Suppressor macrophage treated with lipopolysaccharide for 1 hour (primary cell): ENCODE measurements at regions not wholly inside any gene's neighbourhood (a gene's known extent, or its start where the extent isn't known, plus 50 kb on each side); places are given as distances from the start of the nearest gene placed in this dataset.
A peak's percentile ranks its signal among the peaks of the same experiment; 100 is the strongest.
"Not testable (repeated sequence)": the region's sequence is repeated elsewhere in the genome, so short reads cannot be mapped to it uniquely, and the experiment has no call there.

Experiments used
- DNase-seq, 3 donors: peaks; one replicate each; pipeline ENCODE4 v3.0.0-alpha.2; 2020 to 2022

DNA sequence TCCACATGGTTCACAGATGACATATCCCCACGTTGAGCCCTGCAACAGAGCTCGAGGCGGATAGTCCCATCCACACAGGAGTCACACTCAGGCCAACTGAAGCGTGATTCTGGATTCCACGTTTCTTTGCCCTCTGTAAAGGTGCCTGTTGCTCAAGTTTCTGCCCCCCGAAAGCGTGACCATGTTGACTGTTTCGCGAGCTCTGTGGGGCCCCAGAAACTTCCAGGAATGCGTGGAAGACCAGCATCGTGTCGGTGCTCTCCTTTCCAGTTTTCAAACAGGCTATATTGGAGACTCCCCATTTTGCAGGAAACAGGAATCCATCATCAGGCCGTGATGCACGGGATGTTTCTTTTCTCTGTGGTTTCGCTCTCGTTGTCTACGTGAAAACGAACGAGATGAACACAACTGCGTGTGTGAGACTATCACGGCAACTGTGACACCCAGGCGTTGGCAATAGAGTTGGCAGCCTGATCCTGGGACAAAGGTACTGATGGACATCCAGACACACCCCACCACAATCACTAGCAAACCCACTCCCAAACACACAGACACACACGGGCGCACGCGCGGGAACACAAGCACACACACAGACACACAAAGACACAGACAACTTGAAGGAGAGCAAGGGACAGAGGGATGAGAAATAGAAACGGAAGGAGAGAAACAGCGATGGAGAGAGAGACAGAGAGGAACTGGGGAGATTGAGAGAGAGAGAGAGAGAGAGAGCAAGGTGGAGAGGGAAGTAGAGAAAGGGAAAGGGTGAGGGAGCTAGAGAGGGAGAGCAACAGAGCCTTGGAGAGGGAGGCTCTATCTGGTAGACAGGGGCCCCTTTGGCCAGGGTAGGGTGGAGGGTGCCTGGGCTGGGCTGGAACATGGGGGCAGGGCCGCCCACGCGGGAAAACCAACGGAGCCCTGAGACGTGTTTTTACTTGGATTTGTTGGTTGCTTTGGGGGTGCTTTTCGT is 1609.3 kb downstream of the SPATA31A7 start:
- peak; percentile 58 to 70 (median 64) for DNase-seq

DNA sequence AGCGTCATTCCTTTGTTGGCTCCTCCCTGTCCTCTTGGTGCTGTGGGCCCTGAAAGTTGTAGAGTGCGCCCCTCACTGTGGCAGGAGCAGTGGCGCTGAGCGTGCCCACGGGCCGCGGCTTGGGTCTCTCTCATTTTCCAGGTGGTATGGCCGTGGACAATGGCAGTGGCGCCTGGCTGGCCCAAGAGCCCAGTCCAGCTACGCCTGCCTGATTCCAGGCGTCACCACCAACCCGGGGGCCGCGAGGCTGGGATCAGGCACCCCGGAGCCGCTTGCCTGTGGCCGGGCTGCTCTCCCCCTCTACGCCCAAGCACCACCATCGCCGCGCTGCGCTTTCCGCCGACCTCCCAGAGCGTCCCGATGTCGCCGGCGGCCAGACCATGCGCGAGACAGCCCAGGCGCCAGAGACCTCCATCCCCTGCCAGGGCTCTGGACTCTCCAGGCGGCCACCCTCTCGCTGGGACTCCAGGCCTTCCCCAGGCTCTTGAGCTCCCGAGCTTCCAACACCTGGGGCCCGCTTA is 1610.1 kb downstream of the SPATA31A7 start:
- DNase-seq: peak; percentile 23 to 58 (median 30)

DNA sequence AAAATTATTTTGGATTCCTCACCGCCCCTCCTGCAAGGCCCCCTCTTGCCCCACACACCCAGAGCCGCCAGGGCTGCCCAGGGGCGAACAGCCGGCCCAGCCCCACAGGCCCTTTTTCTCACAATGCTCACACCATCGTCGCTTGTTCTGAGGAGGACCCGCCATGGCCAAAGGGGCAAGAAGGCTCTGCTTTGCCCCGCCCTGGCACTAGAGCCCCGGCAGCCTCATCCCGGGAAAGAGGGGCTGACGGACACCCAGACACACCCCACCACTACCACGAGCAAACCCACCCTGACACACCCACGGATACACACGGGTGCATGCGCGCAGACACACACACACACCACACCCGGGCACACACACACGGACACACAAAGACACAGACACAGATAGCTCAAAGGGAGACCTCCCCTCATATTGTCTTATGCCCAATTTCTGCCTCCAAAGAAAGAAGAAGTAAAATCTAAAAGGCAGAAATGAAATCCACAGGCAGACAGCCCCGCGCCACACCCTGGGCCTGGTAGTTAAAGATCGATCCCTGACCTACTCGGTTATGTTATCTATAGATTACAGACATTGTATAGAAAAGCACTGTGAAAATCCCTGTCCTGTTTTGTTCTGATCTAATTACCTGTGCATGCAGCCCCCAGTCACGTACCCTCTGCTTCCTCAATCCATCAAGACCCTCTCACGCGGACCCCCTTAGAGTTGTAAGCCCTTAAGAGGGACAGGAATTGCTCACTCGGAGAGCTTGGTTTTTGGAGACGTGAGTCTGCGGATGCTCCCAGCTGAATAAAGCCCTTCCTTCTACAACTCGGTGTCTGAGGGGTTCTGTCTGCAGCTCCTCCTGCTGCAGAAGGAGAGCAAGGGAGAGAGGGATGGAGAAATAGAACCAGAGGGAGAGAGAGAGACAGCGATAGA is 1610.9 kb downstream of the SPATA31A7 start:
- peak; percentile 26 to 37 (median 29) for DNase-seq

DNA sequence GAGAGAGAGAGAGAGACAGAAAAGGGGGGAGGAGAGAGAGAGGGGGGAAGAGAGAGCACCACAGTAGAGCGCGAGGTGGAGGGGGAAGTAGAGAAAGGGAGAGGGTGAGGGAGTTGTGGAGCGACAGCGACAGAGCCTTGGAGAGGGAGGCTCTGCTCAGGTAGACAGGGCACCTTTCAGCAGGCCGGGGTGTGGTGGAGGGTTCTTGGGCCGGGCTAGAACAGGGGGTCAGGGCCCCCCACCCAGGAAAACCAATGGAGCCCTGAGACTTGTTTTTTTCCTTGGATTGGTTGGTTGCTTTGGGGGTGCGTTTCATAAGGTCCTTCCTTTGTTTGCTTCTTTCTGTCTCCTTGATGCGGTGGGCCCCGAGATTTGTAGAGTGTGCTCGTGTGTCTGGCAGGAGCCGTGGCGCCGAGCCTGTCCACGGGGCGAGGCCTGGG is 1611.6 kb downstream of the SPATA31A7 start:
- peak; percentile 41 to 58 (median 49) for DNase-seq

DNA sequence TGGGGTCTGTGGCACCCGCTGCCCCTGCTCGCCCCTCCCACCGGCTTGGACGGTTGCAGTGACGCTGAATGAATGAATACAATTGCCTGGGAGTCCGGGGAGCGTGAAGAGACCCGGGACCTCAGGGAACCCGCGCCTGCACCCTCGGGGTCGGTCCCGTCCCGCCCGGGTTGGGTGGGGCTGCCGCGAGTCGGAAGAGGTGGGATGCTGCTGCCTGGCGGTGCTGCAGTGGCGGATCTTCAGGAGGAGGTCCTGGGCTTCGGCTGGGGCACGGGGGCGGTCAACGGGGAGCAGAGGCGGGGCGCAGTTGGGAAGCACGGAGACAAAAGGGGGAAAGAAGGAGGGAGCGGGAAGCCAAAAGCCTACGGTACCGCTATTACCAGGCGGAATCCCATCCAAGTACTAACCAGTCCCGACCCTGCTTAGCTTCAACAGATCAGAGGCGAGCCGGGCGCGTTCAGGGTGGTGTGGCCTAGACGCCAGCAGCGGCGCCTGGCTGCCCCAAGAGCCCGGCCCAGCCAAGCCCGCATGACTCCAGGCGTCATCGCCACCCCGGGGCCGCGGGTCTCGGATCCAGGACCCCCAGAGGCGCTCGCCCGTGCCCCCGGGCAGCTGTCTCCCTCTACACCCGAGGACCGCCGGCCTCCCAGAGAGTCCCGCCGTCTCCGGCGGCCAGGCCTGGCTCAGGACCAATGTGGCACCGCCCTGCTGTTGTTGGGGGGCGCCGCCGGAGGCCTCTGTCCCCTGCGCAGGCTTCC is 1612.3 kb downstream of the SPATA31A7 start:
- DNase-seq: peak; percentile 84 to 95 (median 91)

DNA sequence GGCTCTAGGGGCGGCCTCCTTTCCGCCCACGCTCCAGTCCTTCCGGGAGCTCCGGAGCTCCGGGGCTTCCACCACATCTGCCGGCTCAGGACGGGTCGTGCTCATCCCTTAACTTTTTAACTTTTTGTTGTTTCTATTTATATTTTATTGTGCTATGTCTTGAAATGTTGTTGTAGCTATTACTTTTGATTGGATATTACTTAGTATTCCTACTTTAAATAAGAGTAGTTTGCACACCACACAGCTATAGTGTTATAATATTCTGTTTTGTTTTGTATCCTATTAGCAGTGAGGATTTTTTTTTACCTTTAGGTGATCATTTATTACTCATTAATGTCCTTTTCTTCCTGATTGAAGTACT is 1612.9 kb downstream of the SPATA31A7 start:
- DNase-seq: not testable (repeated sequence)

DNA sequence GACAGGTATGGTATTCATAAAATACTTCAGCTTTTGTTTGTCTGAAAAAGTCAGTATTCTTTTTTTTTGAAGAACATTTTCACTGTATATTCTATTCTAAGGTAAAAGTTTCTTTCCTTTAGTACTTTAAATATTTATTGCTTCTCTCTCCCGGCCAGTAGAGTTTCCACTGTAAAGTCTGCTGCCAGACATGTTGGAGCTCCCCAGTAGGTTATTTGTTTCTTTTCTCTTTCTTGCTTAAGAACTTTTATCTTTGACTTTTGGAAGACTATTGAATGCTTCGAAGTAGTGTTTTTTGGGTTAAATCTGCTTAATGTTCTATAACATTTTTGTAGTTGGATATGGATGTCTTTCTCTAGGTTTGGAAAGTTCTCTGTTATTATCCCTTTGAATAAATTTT is 1613.3 kb downstream of the SPATA31A7 start:
- peak in 2 of 3 donors; percentile 7 to 22 for DNase-seq

DNA sequence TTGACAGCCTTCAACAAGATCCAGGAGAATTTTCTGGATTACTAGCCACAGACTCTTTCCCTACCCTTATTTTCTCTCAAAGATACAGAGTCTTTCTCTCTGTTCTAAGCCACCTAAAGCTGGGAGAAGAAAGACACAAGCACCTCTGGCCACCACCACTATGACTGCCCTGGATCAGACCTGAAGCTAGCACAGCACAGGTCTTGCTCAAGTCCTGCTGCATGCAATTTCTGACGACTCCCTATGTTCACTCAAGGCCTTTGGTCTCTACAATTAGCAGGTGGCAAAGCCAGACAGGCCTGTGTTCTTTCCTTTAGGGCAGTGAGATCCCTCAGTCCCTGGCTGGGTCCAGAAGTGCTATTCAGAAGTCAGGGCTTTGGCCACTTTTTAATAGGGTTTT is 1614.5 kb downstream of the SPATA31A7 start:
- not testable (repeated sequence) for DNase-seq

DNA sequence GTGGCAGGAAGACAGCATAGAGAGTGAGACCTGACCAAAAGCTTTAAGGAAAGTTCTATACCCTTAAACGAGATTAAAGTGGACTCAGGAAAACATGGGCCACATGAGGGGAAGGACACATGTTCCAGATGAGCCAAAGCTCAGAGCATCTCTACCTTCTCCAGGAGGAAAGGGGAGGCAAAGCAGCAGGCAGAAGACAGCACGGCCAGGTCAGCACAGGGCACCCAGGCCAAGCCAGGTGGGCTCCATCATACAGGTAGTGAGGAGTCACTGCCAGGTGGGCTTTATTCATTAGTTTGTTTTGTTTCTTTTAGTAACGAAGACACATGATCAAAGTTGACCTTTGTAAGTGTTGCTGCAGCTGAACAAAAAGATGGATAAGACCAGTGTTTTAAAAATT is 1617.6 kb downstream of the SPATA31A7 start:
- not testable (repeated sequence) for DNase-seq

DNA sequence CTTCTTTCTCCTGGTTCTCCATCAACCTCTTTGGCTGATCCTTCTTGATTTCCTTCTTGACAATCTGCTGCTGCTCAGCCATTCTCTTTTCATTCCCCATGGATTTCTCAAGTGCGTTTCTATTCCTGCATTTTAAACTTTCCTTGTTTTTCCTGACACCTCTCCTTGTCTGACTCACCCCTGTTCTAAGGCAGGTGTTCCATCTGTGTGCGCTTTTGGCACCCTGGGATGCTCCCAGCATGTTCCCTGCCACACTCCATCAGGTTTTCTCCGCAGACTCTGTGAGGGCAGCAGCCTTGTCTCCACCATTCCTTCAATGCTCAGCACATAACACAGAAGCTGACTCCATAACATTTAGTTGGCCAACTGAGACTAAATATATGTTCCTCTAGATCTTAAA is 1618.2 kb downstream of the SPATA31A7 start:
- DNase-seq: not testable (repeated sequence)

DNA sequence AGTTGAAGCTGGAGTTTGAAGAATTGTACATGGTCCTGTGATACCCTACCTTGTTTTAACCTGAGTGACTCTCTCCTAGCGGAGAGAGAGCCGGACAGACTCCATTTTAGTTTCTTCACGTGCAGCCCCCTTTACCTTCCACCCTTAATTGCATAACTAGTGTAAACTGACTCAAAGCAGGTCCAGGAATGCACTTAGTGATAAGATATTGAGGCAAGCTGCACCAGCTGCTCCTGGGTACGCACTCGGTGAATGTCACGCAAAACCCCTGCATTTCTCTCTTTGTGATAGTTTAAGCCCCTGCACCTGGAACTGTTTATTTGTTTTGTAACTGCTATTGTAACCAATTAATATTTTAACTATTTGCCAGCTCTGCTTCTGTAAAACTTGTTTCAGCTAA is 1620.5 kb downstream of the SPATA31A7 start:
- DNase-seq: not testable (repeated sequence)

DNA sequence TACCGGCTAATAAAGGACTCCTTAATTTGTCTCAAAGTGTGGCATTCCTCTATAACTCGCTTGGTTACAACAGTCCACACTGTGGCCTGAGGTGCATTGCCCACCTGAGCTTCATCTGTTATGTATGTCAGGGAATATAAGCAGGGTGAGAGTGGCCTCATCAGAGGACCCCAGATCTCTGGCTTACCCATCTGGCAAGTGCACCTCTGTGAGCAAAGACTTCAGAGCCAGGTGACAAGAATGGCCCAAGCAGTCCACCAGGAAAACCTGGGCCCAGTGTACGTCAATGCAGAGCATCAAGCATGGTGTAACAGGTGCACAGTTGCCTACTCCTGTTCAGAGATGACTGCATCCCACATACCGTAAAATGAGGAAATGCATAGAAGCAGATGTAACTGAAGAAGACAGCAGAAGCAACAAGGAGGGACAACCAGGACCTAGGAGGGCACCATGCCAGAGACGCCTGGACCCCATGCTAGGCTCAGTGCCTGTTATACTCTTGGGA is 1621.0 kb downstream of the SPATA31A7 start:
- DNase-seq: not testable (repeated sequence)

DNA sequence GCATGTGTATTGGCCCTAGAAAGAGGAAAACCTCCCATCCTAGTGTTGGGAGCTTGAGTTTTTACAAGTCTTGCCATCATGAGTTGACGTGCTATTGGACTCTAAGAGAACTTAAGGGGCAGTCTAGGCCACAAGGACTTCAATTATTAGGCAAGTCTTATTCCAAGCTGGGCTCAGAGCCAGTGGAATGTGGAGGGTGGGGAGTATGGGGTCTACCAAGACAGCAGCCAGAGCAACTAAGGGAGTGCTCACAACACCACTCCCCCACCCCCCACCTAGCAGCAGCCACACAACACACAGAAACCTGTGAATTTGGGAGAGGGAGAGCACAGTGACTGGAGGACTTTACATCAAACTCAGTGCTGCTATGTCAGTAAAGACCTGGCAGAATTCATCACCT is 1625.6 kb downstream of the SPATA31A7 start:
- not testable (repeated sequence) for DNase-seq

DNA sequence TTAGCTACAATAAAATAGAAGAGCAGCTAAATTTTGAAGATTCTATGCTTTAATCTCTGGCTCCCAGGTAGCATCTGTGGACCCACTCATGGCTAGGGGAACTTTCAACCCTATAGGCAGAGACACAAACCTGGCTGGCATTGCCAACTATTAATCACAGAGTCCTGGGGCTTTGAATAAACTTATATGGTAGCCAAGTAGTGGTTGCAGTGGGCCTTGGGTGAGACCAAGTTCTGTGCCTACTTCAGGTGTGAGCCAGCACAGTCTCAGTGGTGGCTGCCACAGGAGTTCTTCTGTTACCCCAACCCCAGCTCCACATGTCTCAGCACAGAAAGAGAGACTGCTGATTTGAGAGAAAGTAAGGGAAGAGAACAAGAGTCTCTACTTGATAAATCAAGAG is 1626.5 kb downstream of the SPATA31A7 start:
- DNase-seq: not testable (repeated sequence)

DNA sequence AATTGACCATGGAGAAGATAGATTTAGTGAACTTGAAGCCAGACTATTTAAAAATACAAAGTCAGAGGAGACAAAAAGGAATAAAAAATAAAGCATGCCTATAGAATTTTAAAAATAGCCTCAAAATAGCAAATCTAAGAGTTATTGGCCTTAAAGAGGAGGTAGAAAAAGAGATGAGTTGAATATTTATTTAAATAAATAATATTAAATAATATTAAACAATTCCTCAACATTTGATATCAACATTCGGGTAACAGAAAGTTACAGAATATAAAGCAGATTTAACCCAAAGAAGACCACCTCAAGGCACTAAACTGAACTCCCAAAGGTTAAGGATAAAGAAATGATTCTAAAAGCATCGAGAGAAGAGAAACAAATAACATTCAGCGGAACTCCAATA is 1627.4 kb downstream of the SPATA31A7 start:
- DNase-seq: not testable (repeated sequence)

DNA sequence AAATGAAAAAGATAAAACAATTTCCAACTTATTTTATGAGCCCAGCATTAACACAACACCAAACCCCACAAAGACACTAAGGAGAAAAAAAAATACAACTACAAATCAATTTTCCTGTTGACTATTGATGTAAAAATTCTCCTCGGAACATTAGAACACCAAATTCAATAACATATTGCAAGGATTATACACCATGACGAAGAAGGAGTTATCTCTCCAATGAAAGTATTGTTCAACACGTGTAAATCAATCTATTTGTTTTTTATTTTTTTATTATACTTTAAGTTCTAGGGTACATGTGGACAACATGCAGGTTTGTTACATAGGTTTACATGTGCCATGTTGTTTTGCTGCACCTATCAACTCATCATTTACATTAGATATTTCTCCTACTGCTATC is 1632.3 kb downstream of the SPATA31A7 start:
- not testable (repeated sequence) for DNase-seq

DNA sequence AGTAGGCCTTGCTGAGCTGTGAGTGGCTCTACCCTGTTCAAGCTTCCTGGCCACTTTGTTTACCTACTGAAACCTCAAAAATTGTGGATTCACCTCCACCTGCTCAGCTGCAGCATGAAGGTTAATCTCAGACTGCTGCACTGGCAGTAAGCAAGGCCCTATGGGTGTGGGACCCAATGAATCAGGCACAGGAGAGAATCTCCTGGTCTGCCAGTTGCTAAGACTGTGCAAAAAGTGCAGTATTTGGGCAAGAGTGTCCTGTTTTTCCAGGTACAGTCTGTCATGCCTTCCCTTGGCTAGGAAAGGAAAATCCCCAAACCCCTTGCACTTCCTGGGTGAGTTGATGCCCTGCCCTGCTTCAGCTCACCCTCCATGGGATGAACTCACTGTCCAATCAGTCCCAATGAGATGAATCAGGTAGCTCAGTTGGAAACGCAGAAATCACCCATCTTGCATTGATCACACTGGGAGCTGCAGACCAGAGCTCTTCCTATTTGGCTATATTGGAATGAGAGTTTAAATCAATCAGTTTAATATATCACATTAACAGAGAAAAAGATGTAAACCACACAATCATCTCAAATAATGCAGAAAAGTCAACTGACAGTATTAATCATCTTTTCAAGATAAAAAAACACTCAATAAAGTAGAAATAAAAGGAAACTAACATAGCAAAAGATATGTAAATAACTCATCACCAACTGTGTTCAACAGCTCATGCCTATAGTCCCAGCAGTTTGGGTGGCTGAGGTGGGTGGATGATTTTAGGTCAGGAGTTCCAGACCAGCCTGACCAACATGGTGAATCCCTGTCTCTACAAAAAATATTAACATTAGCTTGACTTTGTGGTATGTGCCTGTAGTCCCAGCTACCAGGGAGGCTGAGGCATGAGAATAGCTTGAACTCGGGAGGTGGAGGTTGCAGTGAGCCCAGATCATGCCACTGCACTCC is 1638.4 kb downstream of the SPATA31A7 start:
- not testable (repeated sequence) for DNase-seq

DNA sequence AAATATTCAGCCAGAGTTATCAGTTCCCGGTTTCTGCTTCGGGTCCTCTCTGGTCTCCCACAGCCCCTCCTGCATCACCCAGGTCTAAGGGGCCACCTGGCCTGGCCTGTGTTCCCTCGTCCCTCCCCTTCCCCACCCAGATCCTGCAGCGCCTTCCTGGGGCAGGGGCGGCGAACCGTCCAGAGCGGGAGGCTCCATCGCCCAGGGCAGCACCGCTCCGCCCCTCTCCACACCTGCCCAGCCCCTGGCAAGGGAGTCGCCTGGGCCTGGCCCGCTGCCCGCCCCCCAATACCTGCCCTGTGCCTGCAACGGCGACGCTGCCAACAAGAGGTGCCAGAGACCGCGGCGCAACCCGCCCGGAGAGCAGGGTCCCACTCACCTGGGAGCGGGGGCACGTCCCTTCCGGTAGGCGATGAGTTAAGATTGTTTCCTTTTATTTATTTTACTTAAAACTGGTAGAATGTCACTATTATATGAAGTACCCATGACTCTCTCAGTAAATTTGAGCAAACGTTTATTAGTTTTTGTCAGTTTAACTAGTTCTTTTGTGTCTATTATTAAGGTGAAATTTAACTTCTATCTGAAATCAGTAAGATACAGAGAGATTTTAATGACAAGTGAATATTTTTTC is 1641.1 kb downstream of the SPATA31A7 start:
- not testable (repeated sequence) for DNase-seq

DNA sequence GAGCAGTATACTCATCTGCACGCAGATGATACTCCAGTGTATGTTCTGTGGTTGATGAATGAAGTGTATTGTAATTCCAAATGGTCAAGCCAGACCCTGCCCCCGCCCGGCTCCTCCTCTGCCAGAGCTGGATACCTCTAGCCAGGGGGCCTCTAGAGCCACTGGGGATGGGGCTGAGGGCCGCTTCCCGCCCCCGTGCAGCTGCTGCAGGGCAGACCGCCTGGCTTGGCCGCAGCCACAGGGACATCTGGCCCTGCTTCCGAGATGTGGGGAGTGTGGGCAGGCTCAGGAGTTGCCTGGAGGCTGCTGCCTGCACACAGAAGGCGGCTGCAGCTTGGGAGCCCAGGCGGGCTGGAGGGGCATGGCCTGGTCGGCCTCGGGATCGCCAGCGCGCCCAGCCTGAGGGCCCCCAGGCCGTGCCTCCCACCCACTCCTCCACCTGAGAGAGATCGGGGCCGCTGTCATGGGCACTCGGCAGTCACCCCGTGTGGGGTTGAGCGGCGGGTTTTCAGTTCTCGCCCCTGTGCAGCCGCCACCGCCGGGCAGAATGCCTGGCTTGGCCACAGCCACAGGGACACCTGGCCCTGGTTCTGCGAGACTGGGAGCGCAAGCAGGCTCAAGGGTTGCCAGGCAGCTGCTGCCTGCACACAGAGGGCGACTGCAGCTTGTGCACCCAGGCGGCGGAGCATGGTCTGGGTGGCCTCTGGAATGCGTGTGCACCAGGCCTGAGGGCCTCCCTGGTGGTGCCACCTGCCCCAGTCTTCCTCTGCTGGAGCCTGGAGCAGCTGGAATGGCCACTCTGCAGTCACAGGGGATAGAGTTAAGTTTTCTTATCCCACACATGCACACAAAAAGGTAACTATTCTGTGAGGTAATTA is 1643.7 kb downstream of the SPATA31A7 start:
- not testable (repeated sequence) for DNase-seq
